AG04449 (cell line): ENCODE measurements at regions not wholly inside any gene's neighbourhood (a gene's known extent, or its start where the extent isn't known, plus 50 kb on each side); places are given as distances from the start of the nearest gene placed in this dataset.
"Not testable (repeated sequence)": the region's sequence is repeated elsewhere in the genome, so short reads cannot be mapped to it uniquely, and the experiment has no call there.

Experiments used
- CTCF ChIA-PET: fragments of 350-600 bp; formaldehyde crosslinking; extraction: SDS; loops from one replicate; lab custom pipeline; 2021; ENCODE audit warnings: antibody characterized with exemption; lab: Yijun Ruan, JAX
- POLR2A ChIA-PET: fragments of 400-600, 350-600 bp; formaldehyde crosslinking; extraction: SDS; loops from one replicate; lab custom pipeline; 2020; ENCODE audit warnings: antibody characterized with exemption, inconsistent platforms; lab: Yijun Ruan, JAX
- DNase-seq: peaks from one replicate; pipeline ENCODE4 v3.0.0-alpha.2; 2010; ENCODE audit warnings: low read depth, low spot score
- H3K4me3 ChIP-seq: 2 replicates; pipeline ENCODE4 v1.5.1; 2011; ENCODE audit warnings: low read depth, mild to moderate bottlenecking, control low read depth, low read length
- TF ChIP-seq, protein P1 (sequence below): IDR thresholded peaks from one replicate; pipeline ENCODE4 v1.5.1; 2011; ENCODE audit warnings: mild to moderate bottlenecking, moderate library complexity, low read length, control low read depth, inconsistent platforms; ENCODE audit not compliant: insufficient read depth; ENCODE audit errors: missing control alignments

- CTCF ChIA-PET = no interaction called here
- POLR2A ChIA-PET = no interaction called here
- DNase-seq = no peak
Observed at GRCh38 chr7:85274454-85274853, 87.6 kb upstream of the SEMA3D start.

GRCh38 chr7:85262891-85263290 lies 76.0 kb upstream of the SEMA3D start:
- TF ChIP-seq, protein P1, sequence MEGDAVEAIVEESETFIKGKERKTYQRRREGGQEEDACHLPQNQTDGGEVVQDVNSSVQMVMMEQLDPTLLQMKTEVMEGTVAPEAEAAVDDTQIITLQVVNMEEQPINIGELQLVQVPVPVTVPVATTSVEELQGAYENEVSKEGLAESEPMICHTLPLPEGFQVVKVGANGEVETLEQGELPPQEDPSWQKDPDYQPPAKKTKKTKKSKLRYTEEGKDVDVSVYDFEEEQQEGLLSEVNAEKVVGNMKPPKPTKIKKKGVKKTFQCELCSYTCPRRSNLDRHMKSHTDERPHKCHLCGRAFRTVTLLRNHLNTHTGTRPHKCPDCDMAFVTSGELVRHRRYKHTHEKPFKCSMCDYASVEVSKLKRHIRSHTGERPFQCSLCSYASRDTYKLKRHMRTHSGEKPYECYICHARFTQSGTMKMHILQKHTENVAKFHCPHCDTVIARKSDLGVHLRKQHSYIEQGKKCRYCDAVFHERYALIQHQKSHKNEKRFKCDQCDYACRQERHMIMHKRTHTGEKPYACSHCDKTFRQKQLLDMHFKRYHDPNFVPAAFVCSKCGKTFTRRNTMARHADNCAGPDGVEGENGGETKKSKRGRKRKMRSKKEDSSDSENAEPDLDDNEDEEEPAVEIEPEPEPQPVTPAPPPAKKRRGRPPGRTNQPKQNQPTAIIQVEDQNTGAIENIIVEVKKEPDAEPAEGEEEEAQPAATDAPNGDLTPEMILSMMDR = no peak
- no peak for DNase-seq
- POLR2A ChIA-PET = no interaction called here
- CTCF ChIA-PET = no interaction called here
- no peak overlapping the region for H3K4me3 ChIP-seq

More at GRCh38 chr7:85274454-85274853, 87.6 kb upstream of the SEMA3D start:
- H3K4me3 ChIP-seq = no peak overlapping the region
- TF ChIP-seq, protein P1 = no peak

DNA sequence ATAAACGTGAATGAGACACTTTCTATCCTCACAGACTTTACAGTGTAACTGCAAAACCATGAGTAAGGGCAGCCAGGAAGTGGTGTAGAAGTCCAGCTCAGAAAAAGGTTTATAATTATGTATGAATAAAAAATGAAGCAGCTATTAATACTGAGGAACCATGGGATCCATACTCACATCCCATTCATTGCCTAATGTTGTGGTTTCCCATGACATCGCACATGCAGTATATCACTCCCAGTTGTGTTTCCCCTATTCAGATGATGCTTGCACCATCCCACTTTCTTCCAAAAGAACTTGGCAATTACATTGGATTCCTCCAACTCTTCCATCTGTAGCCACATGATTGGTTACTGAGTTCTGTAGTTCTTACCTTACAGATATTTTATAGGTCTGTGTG lies 74.5 kb upstream of the SEMA3D start:
- POLR2A ChIA-PET = no interaction called here
- CTCF ChIA-PET = interaction anchor here (1.2 kb wide), 1 partner anchor 12 kb away, joined by 3 read pairs; no protein-coding TSS in a partner anchor
- TF ChIP-seq, protein P1 = no peak
- peak; percentile 10 for DNase-seq
- no peak overlapping the region for H3K4me3 ChIP-seq

- POLR2A ChIA-PET, CTCF ChIA-PET, DNase-seq, H3K4me3 ChIP-seq: not testable (repeated sequence)
Observed at GRCh38 chr7:85249787-85250186, 62.9 kb upstream of the SEMA3D start.

DNA sequence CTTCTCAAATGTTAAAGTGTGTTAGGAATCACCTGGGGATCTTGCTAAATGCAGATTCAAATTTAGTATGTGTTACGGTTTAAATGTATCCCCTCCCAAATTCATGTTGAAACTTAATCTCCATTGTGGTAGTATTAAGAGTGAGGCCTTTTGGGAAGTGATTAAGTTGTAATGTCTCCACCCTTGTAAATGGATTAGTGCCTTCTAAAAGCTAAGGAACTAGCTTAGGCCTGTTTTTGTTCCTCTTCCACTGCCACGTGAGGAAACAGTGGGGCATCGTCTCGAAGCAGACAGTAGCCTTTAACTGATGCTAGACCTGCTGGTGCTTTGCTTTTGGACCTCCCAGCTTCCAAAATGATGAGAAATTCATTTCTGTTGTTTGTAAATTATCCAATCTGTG lies 52.3 kb upstream of the SEMA3D start:
- ChIA-PET CTCF (no interaction called here), POLR2A (no interaction called here)

GRCh38 chr7:85237721-85238120 lies 50.9 kb upstream of the SEMA3D start:
- TF ChIP-seq, protein P1 = no peak
- H3K4me3 ChIP-seq = no peak overlapping the region
- ChIA-PET POLR2A (no interaction called here), CTCF (no interaction called here)
- peak; percentile 34 for DNase-seq

More for the DNA sequence above, 52.3 kb upstream of the SEMA3D start:
- H3K4me3 ChIP-seq = no peak overlapping the region
- TF ChIP-seq, protein P1 = no peak
- DNase-seq = no peak
